ENCODE measurements at regions not wholly inside any gene's neighbourhood (a gene's known extent, or its start where the extent isn't known, plus 50 kb on each side); places are given as distances from the start of the nearest gene placed in this dataset.

DNA sequence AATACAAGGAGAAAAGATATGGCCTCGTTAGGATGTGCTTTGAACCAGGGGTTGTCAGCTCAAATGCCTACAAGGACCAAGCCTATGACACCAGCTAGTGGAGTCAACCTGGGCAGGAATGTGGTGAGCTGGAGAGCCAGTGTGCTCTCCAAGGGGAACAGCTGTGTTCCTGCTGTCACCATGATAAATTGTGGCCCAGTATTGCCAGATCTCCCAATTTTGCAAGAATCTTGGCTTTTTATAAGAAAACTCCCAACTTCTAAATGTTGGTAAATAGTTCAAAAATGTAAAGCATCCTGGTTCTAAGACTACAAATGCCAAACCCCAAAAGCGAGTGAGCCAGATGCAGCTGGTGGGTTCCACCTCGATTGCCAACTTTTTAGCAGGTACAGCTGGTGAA, 391.1 kb downstream of the PLPP3 start:
- H3K79me2 ChIP-seq (ENCODE audit: insufficient read depth, low read length), result no peaks in the 10 kb centered on the region
- no peak overlapping the region for H3K27ac ChIP-seq (ENCODE audit: low read depth in 1 of 2, low read length in 2 of 2)
- H4K20me1 ChIP-seq (ENCODE audit: insufficient read depth, low read length), result no peaks in the 10 kb centered on the region
- no peaks in the 10 kb centered on the region for H3K9me3 ChIP-seq (replicated peaks in 1 of 2; ENCODE audit: control insufficient read depth in 1 of 2, insufficient read depth in 1 of 2, low read length in 2 of 2)
- no CpG with 5 or more reads among the region's 3 CpGs for WGBS (ENCODE audit: insufficient coverage)
- Mint-ChIP-seq H3K27ac (no peak overlapping the region), H3K9me3 (no peaks in the 10 kb centered on the region), H3K36me3 (no peaks in the 10 kb centered on the region), H3K4me1 (peaks cover 7% of the 10 kb centered on the region), H3K27me3 (ENCODE audit: low read depth in 3 of 3) (peaks cover 2 to 3% (median 2%) of the 10 kb centered on the region in 3 donors), H3K4me3 (no peak overlapping the region)
- no peak overlapping the region for H3K9ac ChIP-seq (ENCODE audit: insufficient read depth, low read length, poor library complexity, severe bottlenecking)
- DNase-seq, result no peak
- H3K27me3 ChIP-seq (ENCODE audit: control insufficient read depth in 2 of 2, insufficient read depth in 2 of 2, low read length in 2 of 2), result no peaks in the 10 kb centered on the region
- H3K4me1 ChIP-seq (ENCODE audit: control insufficient read depth in 1 of 2, insufficient read depth in 2 of 2, low read length in 2 of 2), result no peaks in the 10 kb centered on the region
- H3K4me2 ChIP-seq (replicated peaks; ENCODE audit: extremely low read depth, low read length, poor library complexity, severe bottlenecking), result no peak overlapping the region
- TF ChIP-seq, protein P1, sequence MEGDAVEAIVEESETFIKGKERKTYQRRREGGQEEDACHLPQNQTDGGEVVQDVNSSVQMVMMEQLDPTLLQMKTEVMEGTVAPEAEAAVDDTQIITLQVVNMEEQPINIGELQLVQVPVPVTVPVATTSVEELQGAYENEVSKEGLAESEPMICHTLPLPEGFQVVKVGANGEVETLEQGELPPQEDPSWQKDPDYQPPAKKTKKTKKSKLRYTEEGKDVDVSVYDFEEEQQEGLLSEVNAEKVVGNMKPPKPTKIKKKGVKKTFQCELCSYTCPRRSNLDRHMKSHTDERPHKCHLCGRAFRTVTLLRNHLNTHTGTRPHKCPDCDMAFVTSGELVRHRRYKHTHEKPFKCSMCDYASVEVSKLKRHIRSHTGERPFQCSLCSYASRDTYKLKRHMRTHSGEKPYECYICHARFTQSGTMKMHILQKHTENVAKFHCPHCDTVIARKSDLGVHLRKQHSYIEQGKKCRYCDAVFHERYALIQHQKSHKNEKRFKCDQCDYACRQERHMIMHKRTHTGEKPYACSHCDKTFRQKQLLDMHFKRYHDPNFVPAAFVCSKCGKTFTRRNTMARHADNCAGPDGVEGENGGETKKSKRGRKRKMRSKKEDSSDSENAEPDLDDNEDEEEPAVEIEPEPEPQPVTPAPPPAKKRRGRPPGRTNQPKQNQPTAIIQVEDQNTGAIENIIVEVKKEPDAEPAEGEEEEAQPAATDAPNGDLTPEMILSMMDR (IDR thresholded peaks at IDR 0.05), result no peak
- no peaks in the 10 kb centered on the region for H3K36me3 ChIP-seq (replicated peaks in 1 of 2; ENCODE audit: control insufficient read depth in 1 of 2, insufficient read depth in 2 of 2, low read length in 2 of 2)
- H3K4me3 ChIP-seq (replicated peaks in 1 of 3; ENCODE audit: low read depth in 2 of 3, low read length in 3 of 3), result no peak overlapping the region
- no peak overlapping the region for H2AFZ ChIP-seq (ENCODE audit: insufficient read depth, low read depth, low read length, poor library complexity, severe bottlenecking)
- intact Hi-C loops (cut with micrococcal nuclease), result no loop called here

DNA sequence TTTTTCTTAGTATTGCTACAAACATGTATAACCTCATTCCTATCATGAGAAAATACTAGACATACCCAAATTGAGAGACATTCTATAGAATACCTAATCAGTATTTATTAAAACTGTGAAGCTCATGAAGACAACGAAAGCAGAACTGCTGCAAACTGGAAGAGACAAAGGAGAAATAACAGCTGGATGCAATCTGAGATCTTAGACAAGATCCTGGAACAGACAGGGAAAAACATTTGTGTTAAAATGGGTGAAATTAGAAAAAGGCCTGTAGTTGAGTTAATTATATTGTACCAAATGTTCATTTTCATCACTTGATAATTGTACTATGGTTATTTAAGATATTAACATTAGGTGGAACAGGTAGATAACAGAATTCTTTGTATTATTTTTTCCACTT, 392.0 kb downstream of the PLPP3 start:
- Histone ChIP-seq H3K9me3 (replicated peaks in 1 of 2; ENCODE audit: control insufficient read depth in 1 of 2, insufficient read depth in 1 of 2, low read length in 2 of 2) (no peaks in the 10 kb centered on the region), H2AFZ (ENCODE audit: insufficient read depth, low read depth, low read length, poor library complexity, severe bottlenecking) (no peak overlapping the region), H3K4me1 (ENCODE audit: control insufficient read depth in 1 of 2, insufficient read depth in 2 of 2, low read length in 2 of 2) (no peaks in the 10 kb centered on the region), H3K4me3 (replicated peaks in 1 of 3; ENCODE audit: low read depth in 2 of 3, low read length in 3 of 3) (no peak overlapping the region), H3K36me3 (replicated peaks in 1 of 2; ENCODE audit: control insufficient read depth in 1 of 2, insufficient read depth in 2 of 2, low read length in 2 of 2) (no peaks in the 10 kb centered on the region), H3K79me2 (ENCODE audit: insufficient read depth, low read length) (no peaks in the 10 kb centered on the region), H3K9ac (ENCODE audit: insufficient read depth, low read length, poor library complexity, severe bottlenecking) (no peak overlapping the region), H3K27me3 (ENCODE audit: control insufficient read depth in 2 of 2, insufficient read depth in 2 of 2, low read length in 2 of 2) (no peaks in the 10 kb centered on the region), H3K4me2 (replicated peaks; ENCODE audit: extremely low read depth, low read length, poor library complexity, severe bottlenecking) (no peak overlapping the region), H3K27ac (ENCODE audit: low read depth in 1 of 2, low read length in 2 of 2) (no peak overlapping the region), H4K20me1 (ENCODE audit: insufficient read depth, low read length) (no peaks in the 10 kb centered on the region)
- Mint-ChIP-seq H3K4me3 (no peak overlapping the region), H3K9me3 (no peaks in the 10 kb centered on the region), H3K27me3 (ENCODE audit: low read depth in 3 of 3) (peaks cover 2 to 3% (median 2%) of the 10 kb centered on the region in 3 donors), H3K36me3 (no peaks in the 10 kb centered on the region), H3K27ac (no peak overlapping the region), H3K4me1 (peaks cover 7% of the 10 kb centered on the region)
- 100% methylated on average over 1 of the region's 1 CpG for WGBS (ENCODE audit: insufficient coverage)
- TF ChIP-seq, protein P1 (IDR thresholded peaks at IDR 0.05), result no peak
- intact Hi-C loops (cut with micrococcal nuclease), result no loop called here
- DNase-seq, result no peak

All from CD14-positive monocyte (primary cell).